ENCODE measurements at regions not wholly inside any gene's neighbourhood (a gene's known extent, or its start where the extent isn't known, plus 50 kb on each side); places are given as distances from the start of the nearest gene placed in this dataset.

DNA sequence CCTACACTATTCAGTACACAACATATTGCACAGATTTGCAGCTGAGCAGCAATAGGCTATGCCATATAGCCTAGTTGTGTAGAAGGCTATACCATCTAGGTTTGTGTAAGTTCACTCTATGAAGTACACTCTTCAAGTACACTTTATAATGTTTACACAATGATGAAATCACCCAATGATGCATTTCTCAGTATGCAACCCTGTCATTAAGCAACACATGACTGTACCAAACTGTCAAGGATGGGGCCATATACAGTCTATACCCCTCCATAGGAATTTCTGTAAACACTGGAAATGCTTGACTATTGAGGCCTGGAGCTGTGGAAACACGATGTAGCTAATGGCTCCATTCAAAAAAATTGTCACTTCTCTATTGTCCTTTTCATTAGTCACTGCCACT lies 535.4 kb downstream of the EPM2A start:
- H3K23ac ChIP-seq (ENCODE audit: insufficient read length, low read depth, low read length), result no peak overlapping the region
- H2BK12ac ChIP-seq (ENCODE audit: insufficient read length, low read depth, low read length), result no peak overlapping the region
- TF ChIP-seq, protein P1, sequence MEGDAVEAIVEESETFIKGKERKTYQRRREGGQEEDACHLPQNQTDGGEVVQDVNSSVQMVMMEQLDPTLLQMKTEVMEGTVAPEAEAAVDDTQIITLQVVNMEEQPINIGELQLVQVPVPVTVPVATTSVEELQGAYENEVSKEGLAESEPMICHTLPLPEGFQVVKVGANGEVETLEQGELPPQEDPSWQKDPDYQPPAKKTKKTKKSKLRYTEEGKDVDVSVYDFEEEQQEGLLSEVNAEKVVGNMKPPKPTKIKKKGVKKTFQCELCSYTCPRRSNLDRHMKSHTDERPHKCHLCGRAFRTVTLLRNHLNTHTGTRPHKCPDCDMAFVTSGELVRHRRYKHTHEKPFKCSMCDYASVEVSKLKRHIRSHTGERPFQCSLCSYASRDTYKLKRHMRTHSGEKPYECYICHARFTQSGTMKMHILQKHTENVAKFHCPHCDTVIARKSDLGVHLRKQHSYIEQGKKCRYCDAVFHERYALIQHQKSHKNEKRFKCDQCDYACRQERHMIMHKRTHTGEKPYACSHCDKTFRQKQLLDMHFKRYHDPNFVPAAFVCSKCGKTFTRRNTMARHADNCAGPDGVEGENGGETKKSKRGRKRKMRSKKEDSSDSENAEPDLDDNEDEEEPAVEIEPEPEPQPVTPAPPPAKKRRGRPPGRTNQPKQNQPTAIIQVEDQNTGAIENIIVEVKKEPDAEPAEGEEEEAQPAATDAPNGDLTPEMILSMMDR (conservative IDR thresholded peaks at IDR 0.05), result no peak
- no peak overlapping the region for H4K5ac ChIP-seq (ENCODE audit: insufficient read length, low read depth, low read length)
- no peaks in the 10 kb centered on the region for H3K27me3 Mint-ChIP-seq (ENCODE audit: low read depth)
- no peaks in the 10 kb centered on the region for H3K36me3 Mint-ChIP-seq (ENCODE audit: insufficient read depth in 1 of 3, low read depth in 3 of 3)
- no peaks in the 10 kb centered on the region for H3K9me3 ChIP-seq (ENCODE audit: control insufficient read depth, low read depth, low read length)
- no peaks in the 10 kb centered on the region for H4K20me1 ChIP-seq (ENCODE audit: control insufficient read depth, insufficient read depth, insufficient read length)
- H3K27ac ChIP-seq (ENCODE audit: insufficient read length, low read depth, low read length), result no peak overlapping the region
- H2BK120ac ChIP-seq (ENCODE audit: low read depth, low read length, poor library complexity, severe bottlenecking), result no peak overlapping the region
- H3K9me3 Mint-ChIP-seq, result no peaks in the 10 kb centered on the region
- H2BK15ac ChIP-seq (ENCODE audit: low read depth, low read length), result no peak overlapping the region
- H3K27me3 ChIP-seq (ENCODE audit: insufficient read depth, low read length), result no peaks in the 10 kb centered on the region
- H3K23me2 ChIP-seq (ENCODE audit: insufficient read length, low read depth, low read length, poor library complexity, severe bottlenecking), result no peaks in the 10 kb centered on the region
- no peak overlapping the region for H2AK5ac ChIP-seq (ENCODE audit: insufficient read length, low read length)
- no peak for DNase-seq
- H4K91ac ChIP-seq (ENCODE audit: insufficient read length, low read depth, low read length), result no peak overlapping the region
- H2BK20ac ChIP-seq (ENCODE audit: low read depth, low read length, poor library complexity, severe bottlenecking), result no peak overlapping the region
- no peak overlapping the region for H3K27ac Mint-ChIP-seq
- no peaks in the 10 kb centered on the region for H3K4me1 ChIP-seq (ENCODE audit: insufficient read depth, low read length)
- no peak overlapping the region for H3K4me2 ChIP-seq (ENCODE audit: insufficient read depth, insufficient read length, low read length)
- no peak overlapping the region for H3K9ac ChIP-seq (ENCODE audit: extremely low read depth, insufficient read length, low read length)
- H3K56ac ChIP-seq (ENCODE audit: insufficient read length, low read depth, low read length), result no peak overlapping the region
- no peaks in the 10 kb centered on the region for H3K79me1 ChIP-seq (ENCODE audit: insufficient read depth, low read depth, low read length, poor library complexity, severe bottlenecking)
- no peak overlapping the region for H3K4me3 Mint-ChIP-seq
- no peak overlapping the region for H3T11ph ChIP-seq (ENCODE audit: low read length)
- H2AFZ ChIP-seq (ENCODE audit: low read length), result no peak overlapping the region
- no peak overlapping the region for H3K14ac ChIP-seq (ENCODE audit: insufficient read depth, low read length)
- no peak overlapping the region for H3K18ac ChIP-seq (ENCODE audit: insufficient read length, low read depth, low read length)
- peaks cover 0 to 4% of the 10 kb centered on the region in 2 experiments; a peak in 1 of 4 replicates for H3K4me1 Mint-ChIP-seq
- no peak overlapping the region for H4K8ac ChIP-seq (replicated peaks; ENCODE audit: insufficient read length, low read depth, low read length)
- no peaks in the 10 kb centered on the region for H3K79me2 ChIP-seq (ENCODE audit: insufficient read depth, low read length)
- WGBS (ENCODE audit: extremely low coverage, insufficient read length, low lambda C conversion rate), result no CpG with 5 or more reads among the region's 1 CpG
- no peak overlapping the region for H2BK5ac ChIP-seq (ENCODE audit: insufficient read length, low read length)
- no peak overlapping the region for H3K4ac ChIP-seq (ENCODE audit: low read depth, low read length)

Measured in H9 (cell line).